Caco-2 (cell line): ENCODE measurements at regions not wholly inside any gene's neighbourhood (a gene's known extent, or its start where the extent isn't known, plus 50 kb on each side); places are given as distances from the start of the nearest gene placed in this dataset.

Source experiments
- BruUV-seq: library from RNA; stranded (reverse); fragments of 400-500 nt; replicated peaks from 2 replicates; lab custom pipeline; 2021; lab: Mats Ljungman, UMichigan
- CTCF ChIA-PET: fragments of 300-600 bp; sonication (Branson Sonifier 250); formaldehyde crosslinking; loops from one replicate; lab custom pipeline; 2022; ENCODE audit warnings: antibody characterized with exemption; lab: Charles Lee
- POLR2A ChIA-PET: fragments of 300-600 bp; sonication (Branson Sonifier 250); formaldehyde crosslinking; loops from one replicate; lab custom pipeline; 2022; ENCODE audit warnings: antibody characterized with exemption; lab: Charles Lee
- DNase-seq, 2 experiments: peaks; one replicate each; pipeline versions ENCODE4 v3.0.0 to v3.0.0-alpha.2; 2020 to 2022
- H3K27me3 ChIP-seq: replicated peaks from 2 replicates; pipeline ENCODE4 v1.6.0; 2011; ENCODE audit warnings: low read length; ENCODE audit not compliant: control insufficient read depth, insufficient read depth
- H3K36me3 ChIP-seq: 2 replicates; pipeline ENCODE4 v1.5.1; 2011; ENCODE audit warnings: low read length; ENCODE audit not compliant: control insufficient read depth, insufficient read depth
- H3K4me1 ChIP-seq: fragments of 250-450 bp; sonication (Bioruptor Pico); 2 replicates; pipeline ENCODE4 v1.5.1; 2020; ENCODE audit warnings: mild to moderate bottlenecking
- H3K4me3 ChIP-seq: 2 replicates; pipeline ENCODE4 v1.5.1; 2011; ENCODE audit warnings: low read depth, mild to moderate bottlenecking, control low read depth, low read length
- H3K9me3 ChIP-seq: fragments of 250-450 bp; sonication (Bioruptor Pico); 2 replicates; pipeline ENCODE4 v1.5.1; 2020; ENCODE audit warnings: mild to moderate bottlenecking, moderate library complexity
- H3K27ac Mint-ChIP-seq: one replicate; pipeline ENCODE4 v1.8.0; 2022; ENCODE audit warnings: mixed read lengths; ENCODE audit not compliant: unreplicated experiment
- H3K27me3 Mint-ChIP-seq: one replicate; pipeline ENCODE4 v1.8.0; 2022; ENCODE audit warnings: mixed read lengths; ENCODE audit not compliant: insufficient read depth, unreplicated experiment
- H3K36me3 Mint-ChIP-seq: one replicate; pipeline ENCODE4 v1.8.0; 2022; ENCODE audit warnings: mild to moderate bottlenecking, mixed read lengths; ENCODE audit not compliant: insufficient read depth, unreplicated experiment
- H3K4me1 Mint-ChIP-seq: one replicate; pipeline ENCODE4 v1.8.0; 2022; ENCODE audit warnings: low read depth, mixed read lengths; ENCODE audit not compliant: unreplicated experiment
- H3K4me3 Mint-ChIP-seq: one replicate; pipeline ENCODE4 v1.8.0; 2022; ENCODE audit warnings: mild to moderate bottlenecking, moderate library complexity, mixed read lengths; ENCODE audit not compliant: unreplicated experiment
- H3K9me3 Mint-ChIP-seq: one replicate; pipeline ENCODE4 v1.8.0; 2022; ENCODE audit warnings: mixed read lengths; ENCODE audit not compliant: unreplicated experiment
- intact Hi-C: fragments of 100-400 bp; cut with micrococcal nuclease; formaldehyde crosslinking; loops from one replicate; pipeline ENCODE4 v1.10.0; 2022; ENCODE audit not compliant: unreplicated experiment
- TF ChIP-seq, protein P1 (sequence below), 2 experiments: fragments of 200-600 bp in 1 of 2; IDR thresholded peaks; 1 replicate in 1 of 2; 2 replicates in 1 of 2; pipeline versions ENCODE4 v1.5.1 to v1.8.0; 2011 to 2022; ENCODE audit warnings: antibody characterized with exemption in 1 of 2, control low read depth in 1 of 2, inconsistent platforms in 1 of 2, low read depth in 1 of 2, low read length in 1 of 2, mild to moderate bottlenecking in 1 of 2, moderate library complexity in 1 of 2; ENCODE audit not compliant: insufficient read depth in 1 of 2, severe bottlenecking in 1 of 2, unreplicated experiment in 1 of 2

DNA sequence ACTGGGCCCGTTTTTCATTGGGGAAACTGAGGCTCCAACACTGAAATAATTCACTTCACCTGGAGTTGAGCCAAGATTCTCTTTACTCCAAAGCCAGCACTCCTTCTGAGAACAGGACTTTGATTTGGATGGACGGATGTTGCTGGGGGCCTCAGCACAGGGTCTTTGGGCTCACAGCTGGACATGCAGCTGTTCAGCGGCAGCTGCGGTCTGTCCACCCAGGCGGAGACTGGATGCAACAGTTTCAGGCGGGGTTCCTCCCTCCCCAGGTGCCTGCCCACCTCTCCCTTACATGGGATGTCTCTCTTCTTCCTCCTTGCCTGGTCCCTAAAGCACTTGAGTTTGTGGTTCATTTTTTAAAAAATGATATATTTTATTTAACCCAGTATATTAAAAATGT is 219.0 kb upstream of the IRX4 start:
- Mint-ChIP-seq H3K27me3 (peaks cover 18% of the 10 kb centered on the region), H3K36me3 (no peaks in the 10 kb centered on the region), H3K27ac (no peak overlapping the region), H3K4me1 (no peaks in the 10 kb centered on the region), H3K4me3 (no peak overlapping the region), H3K9me3 (no peaks in the 10 kb centered on the region)
- no peaks in the 10 kb centered on the region for H3K9me3 ChIP-seq
- CTCF ChIA-PET: no interaction called here
- DNase-seq: no peak
- H3K4me3 ChIP-seq: no peak overlapping the region
- H3K27me3 ChIP-seq: no peaks in the 10 kb centered on the region
- POLR2A ChIA-PET: no interaction called here
- intact Hi-C loops: no loop called here
- no peaks in the 10 kb centered on the region for H3K36me3 ChIP-seq
- H3K4me1 ChIP-seq: no peaks in the 10 kb centered on the region
- TF ChIP-seq, protein P1, sequence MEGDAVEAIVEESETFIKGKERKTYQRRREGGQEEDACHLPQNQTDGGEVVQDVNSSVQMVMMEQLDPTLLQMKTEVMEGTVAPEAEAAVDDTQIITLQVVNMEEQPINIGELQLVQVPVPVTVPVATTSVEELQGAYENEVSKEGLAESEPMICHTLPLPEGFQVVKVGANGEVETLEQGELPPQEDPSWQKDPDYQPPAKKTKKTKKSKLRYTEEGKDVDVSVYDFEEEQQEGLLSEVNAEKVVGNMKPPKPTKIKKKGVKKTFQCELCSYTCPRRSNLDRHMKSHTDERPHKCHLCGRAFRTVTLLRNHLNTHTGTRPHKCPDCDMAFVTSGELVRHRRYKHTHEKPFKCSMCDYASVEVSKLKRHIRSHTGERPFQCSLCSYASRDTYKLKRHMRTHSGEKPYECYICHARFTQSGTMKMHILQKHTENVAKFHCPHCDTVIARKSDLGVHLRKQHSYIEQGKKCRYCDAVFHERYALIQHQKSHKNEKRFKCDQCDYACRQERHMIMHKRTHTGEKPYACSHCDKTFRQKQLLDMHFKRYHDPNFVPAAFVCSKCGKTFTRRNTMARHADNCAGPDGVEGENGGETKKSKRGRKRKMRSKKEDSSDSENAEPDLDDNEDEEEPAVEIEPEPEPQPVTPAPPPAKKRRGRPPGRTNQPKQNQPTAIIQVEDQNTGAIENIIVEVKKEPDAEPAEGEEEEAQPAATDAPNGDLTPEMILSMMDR (IDR thresholded peaks at IDR 0.05; ENCODE audit: insufficient read depth in 1 of 2, low read depth in 1 of 2, low read length in 1 of 2, severe bottlenecking in 1 of 2, unreplicated experiment in 1 of 2): no peak
- no TSS peak for BruUV-seq

DNA sequence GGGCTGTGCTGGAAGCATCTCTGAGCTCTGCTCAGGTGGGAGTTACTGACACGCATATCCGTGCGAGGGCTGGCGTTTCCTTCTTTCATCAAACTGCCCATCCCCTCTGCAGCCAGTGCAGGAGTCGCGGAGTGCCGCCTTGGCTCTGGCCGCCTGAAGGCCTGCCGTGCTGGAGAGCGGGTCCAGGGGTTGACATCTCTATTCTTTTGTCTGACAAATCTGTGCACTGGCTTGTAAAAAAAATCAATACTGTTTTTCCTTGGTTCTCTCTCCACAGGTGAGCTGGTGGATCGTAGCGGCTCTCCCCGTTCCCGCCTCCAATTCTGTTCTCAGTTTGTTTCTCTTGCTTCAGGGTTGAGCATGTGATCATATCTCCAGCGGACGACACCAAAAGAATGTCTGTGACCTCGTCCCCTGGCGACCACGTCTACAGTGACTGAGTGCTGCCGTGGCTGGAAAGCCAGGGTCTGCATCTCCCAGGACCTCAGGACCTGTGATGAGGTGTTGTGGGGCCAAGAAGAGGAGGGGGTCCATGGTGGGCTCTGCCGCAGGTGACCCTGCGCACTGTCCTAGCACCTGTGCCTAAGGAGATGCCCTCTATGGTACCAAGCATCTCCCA is 214.3 kb upstream of the IRX4 start:
- BruUV-seq: no TSS peak
- POLR2A ChIA-PET: no interaction called here
- H3K36me3 Mint-ChIP-seq: no peaks in the 10 kb centered on the region
- CTCF ChIA-PET: no interaction called here
- no peaks in the 10 kb centered on the region for H3K9me3 ChIP-seq
- DNase-seq: no peak
- peaks cover 15% of the 10 kb centered on the region for H3K27me3 Mint-ChIP-seq
- intact Hi-C loops: no loop called here
- no peaks in the 10 kb centered on the region for H3K4me1 Mint-ChIP-seq
- no peaks in the 10 kb centered on the region for H3K4me1 ChIP-seq
- no peak overlapping the region for H3K4me3 ChIP-seq
- no peaks in the 10 kb centered on the region for H3K27me3 ChIP-seq
- no peaks in the 10 kb centered on the region for H3K9me3 Mint-ChIP-seq
- H3K36me3 ChIP-seq: no peaks in the 10 kb centered on the region
- H3K4me3 Mint-ChIP-seq: no peak overlapping the region
- TF ChIP-seq, protein P1 (IDR thresholded peaks at IDR 0.05; ENCODE audit: insufficient read depth in 1 of 2, low read depth in 1 of 2, low read length in 1 of 2, severe bottlenecking in 1 of 2, unreplicated experiment in 1 of 2): no peak
- no peak overlapping the region for H3K27ac Mint-ChIP-seq

DNA sequence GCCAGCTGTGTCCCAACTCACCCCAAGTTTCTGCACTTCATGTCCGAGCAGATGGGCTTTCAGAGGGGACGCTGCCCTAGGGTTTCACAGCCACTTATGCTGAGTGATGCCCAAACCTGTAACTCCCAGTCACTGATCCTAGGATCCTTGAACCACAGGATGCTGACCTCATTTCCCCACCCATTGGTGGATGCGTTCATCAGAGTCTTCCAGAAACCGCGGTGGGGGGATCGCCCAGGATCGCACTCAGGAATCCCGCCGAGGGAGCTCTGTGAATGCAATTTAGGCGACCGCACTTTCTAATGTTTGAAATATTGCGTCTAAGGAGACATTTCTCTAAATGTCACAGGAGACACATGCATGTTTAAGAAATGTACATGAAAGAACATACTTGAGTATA is 212.3 kb upstream of the IRX4 start:
- no peaks in the 10 kb centered on the region for H3K4me1 Mint-ChIP-seq
- no peak overlapping the region for H3K4me3 ChIP-seq
- intact Hi-C loops: no loop called here
- no peaks in the 10 kb centered on the region for H3K9me3 Mint-ChIP-seq
- no peaks in the 10 kb centered on the region for H3K36me3 Mint-ChIP-seq
- BruUV-seq: no TSS peak
- ChIA-PET POLR2A (no interaction called here), CTCF (no interaction called here)
- no peaks in the 10 kb centered on the region for H3K36me3 ChIP-seq
- no peaks in the 10 kb centered on the region for H3K4me1 ChIP-seq
- TF ChIP-seq, protein P1 (IDR thresholded peaks at IDR 0.05; ENCODE audit: insufficient read depth in 1 of 2, low read depth in 1 of 2, low read length in 1 of 2, severe bottlenecking in 1 of 2, unreplicated experiment in 1 of 2): no peak
- no peaks in the 10 kb centered on the region for H3K27me3 ChIP-seq
- peaks cover 13% of the 10 kb centered on the region for H3K27me3 Mint-ChIP-seq
- DNase-seq: no peak
- H3K27ac Mint-ChIP-seq: no peak overlapping the region
- no peaks in the 10 kb centered on the region for H3K9me3 ChIP-seq
- H3K4me3 Mint-ChIP-seq: no peak overlapping the region
